ENCODE measurements at regions not wholly inside any gene's neighbourhood (a gene's known extent, or its start where the extent isn't known, plus 50 kb on each side); places are given as distances from the start of the nearest gene placed in this dataset.

DNA sequence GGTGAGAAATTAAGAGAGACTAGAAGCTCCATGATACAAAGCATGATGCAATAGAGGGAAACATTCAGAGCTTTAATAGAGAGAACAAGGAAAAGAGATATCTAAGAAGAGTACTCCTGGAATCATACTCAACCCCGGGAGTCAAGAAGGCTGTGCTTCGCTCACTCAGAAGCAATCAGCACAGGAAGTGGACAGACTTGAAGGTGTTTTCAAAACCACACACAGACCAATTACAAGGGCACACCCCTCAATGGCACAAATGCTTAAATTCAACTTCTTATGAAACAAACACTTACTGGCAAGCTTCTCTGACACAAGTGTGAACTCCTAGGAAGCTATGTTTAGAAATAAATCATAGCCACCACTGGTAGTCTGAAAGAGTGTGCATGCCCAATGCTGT lies 462.3 kb downstream of the GABRG2 start:
- TF ChIP-seq, protein P1, sequence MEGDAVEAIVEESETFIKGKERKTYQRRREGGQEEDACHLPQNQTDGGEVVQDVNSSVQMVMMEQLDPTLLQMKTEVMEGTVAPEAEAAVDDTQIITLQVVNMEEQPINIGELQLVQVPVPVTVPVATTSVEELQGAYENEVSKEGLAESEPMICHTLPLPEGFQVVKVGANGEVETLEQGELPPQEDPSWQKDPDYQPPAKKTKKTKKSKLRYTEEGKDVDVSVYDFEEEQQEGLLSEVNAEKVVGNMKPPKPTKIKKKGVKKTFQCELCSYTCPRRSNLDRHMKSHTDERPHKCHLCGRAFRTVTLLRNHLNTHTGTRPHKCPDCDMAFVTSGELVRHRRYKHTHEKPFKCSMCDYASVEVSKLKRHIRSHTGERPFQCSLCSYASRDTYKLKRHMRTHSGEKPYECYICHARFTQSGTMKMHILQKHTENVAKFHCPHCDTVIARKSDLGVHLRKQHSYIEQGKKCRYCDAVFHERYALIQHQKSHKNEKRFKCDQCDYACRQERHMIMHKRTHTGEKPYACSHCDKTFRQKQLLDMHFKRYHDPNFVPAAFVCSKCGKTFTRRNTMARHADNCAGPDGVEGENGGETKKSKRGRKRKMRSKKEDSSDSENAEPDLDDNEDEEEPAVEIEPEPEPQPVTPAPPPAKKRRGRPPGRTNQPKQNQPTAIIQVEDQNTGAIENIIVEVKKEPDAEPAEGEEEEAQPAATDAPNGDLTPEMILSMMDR (conservative IDR thresholded peaks at IDR 0.05 in 1 of 2, IDR thresholded peaks at IDR 0.05 in 1 of 2; ENCODE audit: low read depth in 1 of 2, low read length in 2 of 2) = no peak
- no peak for TF ChIP-seq EZH2 (IDR thresholded peaks at IDR 0.05; ENCODE audit: low read length, missing control alignments)
